Panc1 (cell line): ENCODE measurements at regions not wholly inside any gene's neighbourhood (a gene's known extent, or its start where the extent isn't known, plus 50 kb on each side); places are given as distances from the start of the nearest gene placed in this dataset.

ENCODE experiments used
- ATAC-seq: fragments of 200-7000 bp; cut with Tn5 transposase; 2 replicates; pipeline ENCODE4 v1.9.1; 2020; ENCODE audit warnings: mild to moderate bottlenecking, moderate library complexity
- BruUV-seq: library from RNA; stranded (reverse); fragments of 400-500 nt; replicated peaks from 2 replicates; lab custom pipeline; 2021; lab: Mats Ljungman, UMichigan
- CTCF ChIA-PET: fragments of 300-600 bp; sonication (Branson Sonifier 250); formaldehyde crosslinking; loops from one replicate; lab custom pipeline; 2022; ENCODE audit warnings: antibody characterized with exemption; lab: Charles Lee
- POLR2A ChIA-PET: fragments of 300-600 bp; sonication (Branson Sonifier 250); formaldehyde crosslinking; loops from one replicate; lab custom pipeline; 2022; ENCODE audit warnings: antibody characterized with exemption; lab: Charles Lee
- DNase-seq: peaks from one replicate; pipeline ENCODE4 v3.0.0-alpha.2; 2010; ENCODE audit warnings: low read depth, low spot score
- H3K27ac ChIP-seq: 2 replicates; pipeline ENCODE4 v1.5.1; 2011; ENCODE audit warnings: mild to moderate bottlenecking, low read length, inconsistent platforms
- H3K27me3 ChIP-seq: fragments of 200-500 bp; sonication (Bioruptor generic); 2 replicates; pipeline ENCODE4 v1.6.0; 2014; ENCODE audit warnings: low read length, inconsistent platforms; ENCODE audit not compliant: control insufficient read depth, insufficient read depth
- H3K36me3 ChIP-seq: fragments of 200-500 bp; sonication (Bioruptor generic); 2 replicates; pipeline ENCODE4 v1.5.1; 2014; ENCODE audit warnings: inconsistent platforms, mild to moderate bottlenecking, low read length, moderate library complexity; ENCODE audit not compliant: control insufficient read depth, insufficient read depth
- H3K4me1 ChIP-seq: 2 replicates; pipeline ENCODE4 v1.5.1; 2011; ENCODE audit warnings: inconsistent platforms, mild to moderate bottlenecking, low read length, moderate library complexity; ENCODE audit not compliant: control insufficient read depth, insufficient read depth
- H3K4me3 ChIP-seq, 2 experiments: 2 replicates each; pipeline ENCODE4 v1.5.1; 2011 to 2012; ENCODE audit warnings: low read depth in 2 of 2, low read length in 2 of 2, mild to moderate bottlenecking in 2 of 2, inconsistent platforms in 1 of 2, moderate library complexity in 1 of 2
- H3K9me3 ChIP-seq: fragments of 200-500 bp; sonication (Bioruptor generic); 2 replicates; pipeline ENCODE4 v1.5.1; 2014; ENCODE audit warnings: low read depth, mild to moderate bottlenecking, inconsistent platforms, low read length, moderate library complexity; ENCODE audit not compliant: control insufficient read depth, insufficient read depth
- CTCF ChIP-seq: fragments of 450-650 bp; IDR thresholded peaks from 2 replicates; pipeline ENCODE4 v1.5.1; 2017; ENCODE audit warnings: mild to moderate bottlenecking
- POLR2AphosphoS5 ChIP-seq: IDR thresholded peaks from 2 replicates; pipeline ENCODE4 v1.6.1; 2012; ENCODE audit warnings: mild to moderate bottlenecking, low read depth, low read length, moderate library complexity
- REST ChIP-seq, 2 experiments: IDR thresholded peaks; 2 replicates each; pipeline ENCODE4 v1.6.1; 2011 to 2012; ENCODE audit warnings: low read depth in 2 of 2, control low read depth in 1 of 2, low read length in 1 of 2, mild to moderate bottlenecking in 1 of 2, moderate library complexity in 1 of 2; ENCODE audit not compliant: insufficient read depth in 1 of 2
- SIN3A ChIP-seq: IDR thresholded peaks from 2 replicates; pipeline ENCODE4 v1.6.1; 2012; ENCODE audit warnings: low read depth, mild to moderate bottlenecking, low read length, moderate library complexity, borderline replicate concordance; ENCODE audit not compliant: insufficient read depth
- TCF7L2 ChIP-seq: IDR thresholded peaks from 2 replicates; pipeline ENCODE4 v1.6.1; 2011; ENCODE audit warnings: mild to moderate bottlenecking, low read depth, low read length, inconsistent platforms
- in situ Hi-C: cut with HindIII; loops from 2 replicates; pipeline ENCODE4 v1.10.0; 2016; ENCODE audit warnings: low sequenced_read_pairs, low pct_unique_long_range_greater_than_20kb
- intact Hi-C: fragments of 100-400 bp; cut with micrococcal nuclease; formaldehyde crosslinking; loops from one replicate; pipeline ENCODE4 v1.10.0; 2022; ENCODE audit not compliant: unreplicated experiment

GRCh38 chr6:167537816-167538215, 212.9 kb downstream of the TTLL2 start:
- TF ChIP-seq TCF7L2 (no peak), SIN3A (no peak), POLR2AphosphoS5 (no peak), CTCF (no peak), REST (IDR thresholded peaks at IDR 0.05; ENCODE audit: insufficient read depth in 1 of 2, low read depth in 2 of 2, low read length in 1 of 2) (no peak)
- Histone ChIP-seq H3K27me3 (no peaks in the 10 kb centered on the region; the same call in 1 of the 2 replicates), H3K4me3 (no peak overlapping the region), H3K9me3 (peaks cover 4% of the 10 kb centered on the region; the same call in 1 of the 2 replicates), H3K27ac (no peak overlapping the region), H3K36me3 (no peaks in the 10 kb centered on the region), H3K4me1 (no peaks in the 10 kb centered on the region)
- in situ Hi-C loops (no loop called here), intact Hi-C loops (no loop called here)
- POLR2A ChIA-PET, result no interaction called here
- no TSS peak for BruUV-seq
- DNase-seq (no peak), ATAC-seq (no peak)
- CTCF ChIA-PET, result interaction anchor here (0.5 kb wide), 1 partner anchor 23 kb away, joined by 6 read pairs; no protein-coding TSS in a partner anchor

GRCh38 chr6:167538746-167539145, 213.9 kb downstream of the TTLL2 start:
- in situ Hi-C loops, result no loop called here
- DNase-seq, result no peak
- no peak for ATAC-seq
- H3K4me1 ChIP-seq, result no peaks in the 10 kb centered on the region
- H3K9me3 ChIP-seq, result peaks cover 4% of the 10 kb centered on the region; the same call in 1 of the 2 replicates
- intact Hi-C loops, result no loop called here
- H3K36me3 ChIP-seq, result no peaks in the 10 kb centered on the region
- no peak overlapping the region for H3K4me3 ChIP-seq
- BruUV-seq, result no TSS peak
- H3K27me3 ChIP-seq, result no peaks in the 10 kb centered on the region; the same call in 1 of the 2 replicates
- H3K27ac ChIP-seq, result no peak overlapping the region
- CTCF ChIA-PET, result no interaction called here
- TF ChIP-seq TCF7L2 (no peak), SIN3A (no peak), POLR2AphosphoS5 (no peak), CTCF (no peak), REST (IDR thresholded peaks at IDR 0.05; ENCODE audit: insufficient read depth in 1 of 2, low read depth in 2 of 2, low read length in 1 of 2) (no peak)
- POLR2A ChIA-PET, result no interaction called here
